COLO668 (cell line): ENCODE measurements at regions not wholly inside any gene's neighbourhood (a gene's known extent, or its start where the extent isn't known, plus 50 kb on each side); places are given as distances from the start of the nearest gene placed in this dataset.
"Not testable (repeated sequence)": the region's sequence is repeated elsewhere in the genome, so short reads cannot be mapped to it uniquely, and the experiment has no call there.

Experiments used
- DNase-seq: peaks from one replicate; lab custom pipeline; 2025; ENCODE audit not compliant: unreplicated experiment; lab: John Stamatoyannopoulos, UW

DNA sequence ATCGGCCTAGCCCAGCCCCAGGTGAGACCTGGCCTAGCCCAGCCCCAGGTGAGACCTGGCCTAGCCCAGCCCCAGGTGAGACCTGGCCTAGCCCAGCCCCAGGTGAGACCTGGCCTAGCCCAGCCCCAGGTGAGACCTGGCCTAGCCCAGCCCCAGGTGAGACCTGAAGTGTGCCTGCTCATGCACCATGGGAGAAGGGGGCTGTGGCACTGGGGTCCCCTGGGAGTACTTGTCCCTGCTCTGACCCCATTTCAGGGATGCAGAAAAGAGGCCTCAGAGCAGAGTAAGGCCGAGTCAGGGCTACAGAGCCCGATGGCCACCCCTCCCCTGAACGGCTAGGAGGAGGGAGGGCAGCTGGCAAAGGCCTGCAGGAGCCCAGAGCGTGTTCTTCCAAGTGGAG lies 129.6 kb downstream of the CRYBB2 start:
- DNase-seq, result not testable (repeated sequence)

DNA sequence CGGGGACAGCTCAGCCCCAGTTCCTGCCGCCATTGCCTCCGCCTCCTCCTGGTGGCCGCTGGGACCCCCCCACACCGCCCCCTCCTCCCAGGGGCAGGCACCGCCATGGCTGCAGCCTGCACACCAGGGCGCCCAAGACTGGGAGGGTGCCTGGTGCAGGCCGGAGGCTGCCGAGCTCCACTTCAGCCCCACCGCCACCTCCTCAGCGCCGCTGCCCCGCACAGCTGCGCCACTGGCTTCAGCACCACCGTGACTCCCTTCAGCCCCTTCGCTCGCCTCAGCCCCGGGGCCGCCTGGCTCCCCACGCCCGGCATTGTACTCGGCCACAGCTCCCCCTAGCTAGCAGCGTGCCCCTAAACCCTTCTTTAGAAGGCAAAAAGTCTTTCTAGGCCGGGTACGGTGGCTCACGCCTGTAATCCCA lies 131.1 kb downstream of the CRYBB2 start:
- no peak for DNase-seq

DNA sequence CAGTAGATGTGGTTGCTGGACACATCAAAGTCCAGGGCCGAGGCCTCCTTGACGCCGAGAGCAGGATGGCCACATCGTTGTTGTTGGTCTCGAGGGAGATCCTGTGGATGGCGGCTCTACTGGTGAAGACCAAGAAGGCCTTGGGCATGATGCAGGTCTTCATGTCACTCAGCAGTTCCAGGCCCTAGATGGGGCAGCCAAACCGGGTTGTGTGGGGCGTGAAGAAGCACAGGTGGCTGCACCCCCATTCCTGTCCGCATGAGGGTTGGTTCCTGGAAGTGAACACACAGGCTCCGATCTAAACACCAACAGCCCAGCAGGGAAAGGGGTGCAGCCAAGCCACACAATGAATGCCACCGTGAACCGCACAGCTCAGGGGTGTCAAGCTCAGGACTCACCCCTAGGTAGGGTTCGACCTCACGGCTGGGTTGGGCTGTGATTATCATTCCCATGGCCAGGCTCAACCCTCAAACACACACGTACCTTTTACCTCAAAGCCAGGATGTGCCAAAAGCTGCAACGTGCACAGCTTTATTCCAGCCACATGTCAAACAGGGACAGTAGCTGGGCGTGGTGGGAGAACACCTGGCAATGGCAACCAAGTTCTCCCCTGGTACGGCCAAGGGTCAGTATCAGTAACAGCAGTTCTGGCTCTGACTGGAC lies 132.3 kb downstream of the CRYBB2 start:
- DNase-seq, result no peak

DNA sequence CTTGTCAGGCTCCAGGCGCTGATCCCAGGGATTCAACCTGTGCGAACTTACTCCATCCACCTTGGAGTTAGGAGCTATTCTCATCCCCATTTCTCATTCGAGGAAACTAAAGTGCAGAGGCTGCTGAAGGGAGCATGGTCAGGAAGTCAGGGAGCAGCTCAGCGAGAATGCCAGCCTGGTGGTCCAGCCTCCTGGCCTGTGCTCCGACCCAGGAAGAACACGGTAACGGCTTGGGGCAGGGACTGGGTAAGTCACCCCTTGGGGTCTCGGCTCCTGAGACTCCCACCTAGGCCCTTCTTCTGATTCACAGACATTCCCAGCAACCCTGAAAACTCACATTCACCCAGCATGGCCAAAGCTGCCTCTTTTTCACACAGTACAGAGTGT lies 132.8 kb downstream of the CRYBB2 start:
- DNase-seq, result no peak

DNA sequence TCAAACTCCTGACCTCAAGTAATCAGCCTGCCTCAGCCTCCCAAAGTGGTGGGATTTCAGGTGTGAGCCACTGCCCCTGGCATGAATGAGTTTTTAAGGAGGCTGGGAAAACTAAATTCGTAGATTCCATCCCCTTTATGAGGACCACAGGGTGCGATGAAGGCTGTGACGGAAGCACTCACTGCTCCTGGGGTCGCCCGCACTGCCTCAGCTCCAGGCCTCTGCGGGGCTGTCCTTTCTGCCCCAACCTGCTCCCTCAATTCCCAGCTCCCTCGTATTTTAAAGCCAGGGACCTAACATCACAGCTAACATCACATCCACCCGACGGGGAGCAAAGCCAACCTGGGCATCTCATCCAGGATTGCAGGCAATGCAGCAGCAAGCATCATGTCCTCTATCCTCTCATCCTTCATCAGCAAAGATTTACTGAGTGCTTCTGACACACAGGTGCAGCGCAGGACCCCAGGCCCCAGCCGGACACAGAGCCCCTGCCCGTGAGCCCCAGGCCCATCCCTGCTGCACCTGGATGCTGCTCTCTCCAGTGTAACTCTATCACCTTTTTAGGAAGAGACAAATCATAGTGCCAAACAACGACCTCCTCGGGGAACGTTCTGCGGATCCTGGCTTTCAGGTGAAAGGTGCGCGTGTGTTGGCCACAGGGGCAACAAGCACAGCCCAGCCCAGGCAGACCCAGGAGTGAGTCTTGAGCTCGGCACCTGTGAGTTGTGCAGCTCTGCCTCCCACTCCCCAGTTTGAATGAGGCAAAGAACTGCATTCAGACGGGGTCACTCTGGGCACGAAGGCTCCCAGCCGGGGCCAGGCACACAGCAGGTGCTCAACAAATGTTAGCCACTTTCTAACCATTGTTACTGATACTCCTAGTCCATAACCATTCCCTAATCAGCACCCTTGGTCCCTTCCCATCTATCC lies 134.3 kb downstream of the CRYBB2 start:
- DNase-seq, result no peak

DNA sequence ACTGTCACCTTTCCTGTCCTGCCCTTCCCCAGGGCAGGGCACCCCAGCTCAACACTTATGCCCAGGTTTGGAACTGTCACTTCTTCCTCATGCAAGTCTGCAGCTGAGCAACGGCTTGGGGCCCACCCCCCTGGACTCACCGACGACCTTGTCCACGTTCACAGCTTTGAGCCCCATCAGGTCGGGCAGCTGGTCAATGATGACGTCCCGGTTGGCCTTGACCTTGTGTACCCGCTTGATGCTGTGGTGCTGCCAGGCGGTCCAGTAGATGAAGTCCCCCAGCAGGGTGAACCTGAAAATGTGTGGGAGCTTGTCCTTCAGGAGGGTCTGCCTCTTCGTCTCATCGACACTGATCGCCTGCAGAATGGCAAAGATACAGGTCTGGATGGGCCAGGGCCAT lies 135.0 kb downstream of the CRYBB2 start:
- DNase-seq, result no peak

DNA sequence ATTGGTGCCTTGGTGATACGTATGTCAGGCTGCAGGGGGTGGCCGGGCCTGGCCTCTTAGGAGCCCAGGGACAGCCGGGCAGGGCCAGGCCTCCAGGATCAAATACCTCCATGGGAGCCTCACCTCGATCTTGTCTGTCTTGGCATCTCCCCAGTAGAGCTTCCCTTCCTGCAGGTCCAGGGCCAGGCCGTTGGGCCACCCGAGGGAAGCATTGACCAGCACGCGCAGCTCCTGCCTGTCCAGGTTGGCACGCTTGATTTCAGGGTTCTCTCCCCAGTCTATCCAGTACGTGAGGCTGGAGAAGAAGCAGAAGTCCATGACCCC lies 137.7 kb downstream of the CRYBB2 start:
- no peak for DNase-seq

DNA sequence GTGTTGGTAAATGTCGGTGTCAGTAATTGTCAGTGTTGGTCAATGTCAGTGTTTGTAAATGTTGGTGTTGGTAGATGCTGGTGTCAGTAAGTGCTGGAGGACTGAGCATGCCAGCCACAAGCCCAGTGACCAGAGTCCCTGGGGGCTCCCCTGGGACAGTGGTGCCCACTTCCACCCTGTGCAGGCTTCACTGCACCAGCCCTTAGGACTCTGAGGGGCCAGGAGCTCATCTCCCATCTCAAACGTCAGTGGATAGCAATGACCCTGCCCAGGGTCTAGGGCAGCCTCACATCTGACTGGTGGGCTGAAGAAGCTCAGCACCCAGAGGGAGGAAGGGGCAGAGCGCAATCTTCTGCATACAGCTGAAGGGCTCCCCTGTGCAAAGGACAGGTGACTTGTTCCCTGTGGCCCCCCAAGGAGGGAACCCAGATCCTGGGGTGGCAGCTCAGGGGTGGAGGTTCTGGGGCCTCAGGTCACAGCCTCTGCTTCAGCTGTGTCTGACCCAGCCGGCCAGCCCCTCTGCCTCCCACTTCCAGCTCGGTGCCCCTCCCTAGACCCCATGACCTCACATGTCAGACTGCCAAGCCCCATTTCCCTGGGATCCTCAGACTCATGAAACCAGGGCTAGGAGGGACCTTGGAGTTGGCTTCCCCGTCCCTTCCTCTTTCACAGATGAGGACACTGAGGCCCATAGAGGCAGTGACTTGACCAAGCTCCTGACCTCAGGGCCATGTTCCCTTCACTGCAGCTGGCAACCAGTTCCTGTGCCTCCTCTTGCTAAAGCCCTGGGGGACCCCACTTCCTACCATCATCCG lies 138.4 kb downstream of the CRYBB2 start:
- no peak for DNase-seq

DNA sequence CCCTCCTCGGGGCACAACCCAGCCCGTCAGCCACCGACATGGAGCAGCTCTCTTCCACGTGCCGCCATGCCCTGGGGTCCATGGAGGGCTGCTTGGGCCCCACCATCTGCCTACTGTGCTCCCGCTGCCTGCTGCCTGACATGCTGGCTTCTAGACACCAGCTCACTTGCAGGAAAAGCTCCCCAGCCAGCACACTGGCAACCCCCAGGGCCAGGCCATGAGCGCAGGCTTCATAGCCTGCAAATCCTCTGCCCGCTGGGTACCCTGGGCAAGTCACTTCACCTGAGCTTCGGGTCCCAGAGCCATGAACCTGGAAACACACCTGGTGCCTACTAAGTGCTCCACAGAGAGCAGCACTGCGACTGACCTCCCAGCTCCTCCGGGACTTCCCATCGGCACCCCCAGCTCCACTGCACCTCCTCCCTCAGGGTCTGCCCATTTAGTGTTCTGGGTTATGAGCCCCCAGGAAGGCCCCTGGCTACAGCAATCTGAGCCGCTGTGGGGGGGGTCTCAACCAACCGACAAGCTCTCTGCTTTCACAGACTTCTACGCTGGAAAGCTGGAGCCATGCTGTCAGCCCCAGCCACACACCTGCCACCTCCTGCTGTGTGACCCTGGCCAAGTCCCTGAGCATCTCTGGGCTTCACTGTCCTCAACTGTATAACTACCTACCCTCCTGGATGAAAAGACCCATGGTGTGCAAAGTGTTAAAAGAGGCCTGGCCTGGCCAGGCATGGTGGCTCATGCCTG lies 139.2 kb downstream of the CRYBB2 start:
- no peak for DNase-seq

DNA sequence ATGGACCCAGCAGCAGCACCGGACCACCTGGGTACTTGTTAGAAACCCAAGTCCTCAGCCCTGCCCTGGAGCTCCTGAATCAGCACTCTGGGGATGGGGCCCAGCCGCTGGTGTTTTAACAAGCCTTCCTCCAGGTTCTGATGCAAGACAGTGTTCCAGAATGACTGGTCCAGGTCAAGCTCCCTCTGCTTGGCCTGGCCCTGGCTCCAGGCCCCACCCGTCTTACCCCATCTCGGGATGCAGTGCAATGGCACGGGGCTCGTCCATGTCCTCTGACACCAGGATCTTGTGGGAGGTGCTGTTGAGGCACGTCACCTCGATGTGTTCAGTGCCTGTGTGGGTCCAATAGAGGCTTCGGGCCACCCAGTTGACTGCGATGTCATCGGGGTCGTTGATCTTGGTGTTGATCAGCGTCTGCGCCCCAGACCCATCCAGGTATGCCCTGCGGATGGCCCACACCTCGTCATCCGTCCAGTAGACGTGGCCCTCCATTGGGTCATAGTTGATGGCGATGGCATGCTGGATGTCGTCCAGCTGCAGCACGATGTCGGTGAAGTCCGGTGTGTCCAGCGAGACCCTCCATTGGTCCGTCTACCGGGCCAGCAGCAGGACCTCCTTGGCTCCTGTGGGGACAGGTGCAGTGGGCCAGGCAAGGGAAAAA lies 140.3 kb downstream of the CRYBB2 start:
- no peak for DNase-seq

DNA sequence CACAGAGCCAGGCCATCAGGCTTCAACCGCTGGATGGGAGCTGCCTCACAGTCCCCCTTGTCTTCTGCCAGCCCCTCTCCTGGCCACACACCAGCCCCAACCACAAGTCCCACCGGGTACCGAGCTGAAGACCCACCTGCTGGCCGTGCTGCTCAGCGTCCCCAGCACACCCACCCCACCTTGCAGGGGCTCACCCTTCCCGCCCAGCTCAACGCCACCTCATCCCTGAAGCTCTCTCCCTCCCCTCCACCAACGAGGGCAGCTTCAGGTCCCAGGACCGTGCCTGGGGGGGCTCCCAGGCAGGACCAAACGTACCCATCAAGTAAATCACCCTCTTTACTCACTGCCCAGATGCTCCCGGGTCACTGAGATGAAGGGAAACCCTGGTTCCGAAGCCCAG lies 141.0 kb downstream of the CRYBB2 start:
- no peak for DNase-seq

DNA sequence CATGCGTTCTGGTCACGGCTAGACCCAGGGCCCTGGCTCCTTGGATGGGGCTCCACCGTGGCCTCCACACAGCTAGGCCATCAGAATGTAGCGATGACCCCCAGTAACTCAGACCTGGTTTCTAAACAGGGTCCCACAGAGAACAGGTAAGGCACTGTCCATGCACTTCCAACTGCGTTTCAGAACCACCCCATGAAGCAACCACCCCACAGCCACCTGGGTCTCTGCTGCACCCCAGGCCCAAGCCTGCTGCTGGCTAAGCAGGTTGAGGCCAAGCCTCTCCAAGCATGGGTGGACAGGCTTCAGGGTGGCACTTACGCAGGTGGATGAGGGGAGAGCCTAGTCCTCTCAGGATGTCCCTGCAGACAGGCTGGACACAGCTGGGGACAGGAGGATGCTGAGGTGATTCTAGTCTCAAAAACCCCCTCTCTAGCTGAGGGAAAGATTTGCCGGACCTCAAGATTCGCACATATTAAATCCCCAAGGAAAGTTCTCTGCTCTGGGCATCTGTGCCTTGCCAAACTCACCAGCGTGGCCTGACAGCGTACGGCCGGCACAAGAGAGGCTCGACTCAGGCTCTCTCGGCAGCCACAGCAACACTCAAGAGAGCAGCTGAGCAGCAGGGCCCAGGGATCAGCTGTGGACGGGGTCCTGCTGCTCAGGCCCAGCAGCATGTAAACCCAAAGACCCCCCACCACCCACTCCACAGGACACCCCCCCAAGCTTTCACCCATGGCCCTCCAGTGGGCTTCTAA lies 141.6 kb downstream of the CRYBB2 start:
- no peak for DNase-seq

DNA sequence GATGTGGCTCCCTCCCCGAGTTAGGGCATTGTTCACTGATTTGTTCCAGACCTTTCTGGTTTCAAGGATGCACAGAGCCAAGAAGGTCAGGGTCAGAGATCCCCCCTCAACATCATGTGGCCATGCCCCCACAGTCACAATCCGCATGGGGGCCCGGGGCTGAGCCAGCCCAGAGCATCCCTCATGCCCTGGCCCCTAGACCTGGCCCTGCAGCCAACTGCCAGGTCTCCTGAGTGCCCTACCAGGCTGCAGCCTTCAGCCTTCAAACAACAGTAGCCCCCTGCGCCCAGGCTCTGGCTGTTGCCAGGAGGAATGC lies 142.4 kb downstream of the CRYBB2 start:
- no peak for DNase-seq

DNA sequence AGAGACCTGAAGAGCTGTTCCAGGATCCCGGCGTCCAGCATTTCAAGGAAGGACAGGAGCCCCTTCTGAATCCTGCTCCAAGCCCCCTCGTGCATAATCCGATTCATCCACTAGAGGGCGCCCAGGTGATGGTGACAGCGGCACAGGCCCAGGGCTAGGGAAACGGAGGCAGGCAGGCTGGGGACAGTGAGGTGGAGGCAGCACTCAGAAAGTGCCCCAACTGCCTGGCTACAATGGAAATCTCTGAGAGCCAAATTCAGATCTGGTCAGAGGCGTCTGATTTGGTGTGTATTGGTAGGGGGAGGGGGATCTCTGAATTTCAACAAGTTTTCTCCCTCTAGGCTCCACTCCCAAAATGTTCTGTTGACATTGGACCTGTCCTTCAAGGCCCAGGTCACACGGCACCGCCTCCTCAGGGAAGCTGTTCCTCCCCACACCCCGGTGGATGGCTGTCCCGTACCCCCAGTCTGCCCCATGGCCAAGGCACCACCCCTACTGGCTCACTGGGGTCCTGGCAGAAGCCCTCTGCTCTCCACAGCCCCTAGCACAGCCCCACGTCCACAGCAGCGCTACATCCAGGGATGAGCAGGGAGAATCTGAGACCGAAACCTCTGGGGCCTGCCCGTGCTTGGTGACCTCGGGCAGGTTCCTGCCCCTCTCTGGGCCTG lies 142.9 kb downstream of the CRYBB2 start:
- peak; percentile 59 for DNase-seq

DNA sequence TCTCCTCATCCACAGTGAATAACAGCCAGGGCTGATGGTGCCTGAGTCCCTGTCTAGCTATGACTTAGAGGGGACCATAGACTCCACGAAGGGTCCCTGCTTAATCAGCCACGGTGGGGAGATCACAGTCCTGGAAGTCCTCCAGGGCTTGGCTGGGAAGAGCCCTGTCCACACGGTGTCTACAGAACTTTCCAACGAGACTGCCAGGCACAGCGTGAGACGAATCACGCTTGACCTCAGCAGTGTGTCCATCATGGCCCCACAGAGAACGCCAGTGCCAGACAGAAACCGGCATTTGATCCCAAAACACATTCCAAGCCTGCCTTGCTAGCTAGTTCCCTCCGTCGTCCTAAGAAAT lies 143.4 kb downstream of the CRYBB2 start:
- DNase-seq, result no peak

DNA sequence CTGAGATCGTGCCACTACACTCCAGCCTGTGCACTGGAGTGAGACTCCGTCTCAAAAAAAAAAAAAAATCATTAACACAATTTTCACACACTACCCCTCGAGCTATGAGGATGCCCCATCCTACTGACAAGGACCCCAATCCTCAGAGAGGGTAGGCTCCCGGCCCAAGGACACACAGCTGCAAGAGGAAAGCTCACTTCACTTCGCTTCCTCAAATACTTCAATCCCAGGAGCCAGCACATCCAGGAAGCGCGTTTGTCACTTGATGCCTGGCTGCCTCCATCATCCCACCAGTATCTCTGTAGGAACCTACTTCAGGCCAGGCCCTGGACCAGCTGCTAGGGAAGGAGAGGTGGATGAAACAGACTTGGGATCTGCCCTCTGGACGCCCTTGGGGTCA lies 144.0 kb downstream of the CRYBB2 start:
- no peak for DNase-seq

DNA sequence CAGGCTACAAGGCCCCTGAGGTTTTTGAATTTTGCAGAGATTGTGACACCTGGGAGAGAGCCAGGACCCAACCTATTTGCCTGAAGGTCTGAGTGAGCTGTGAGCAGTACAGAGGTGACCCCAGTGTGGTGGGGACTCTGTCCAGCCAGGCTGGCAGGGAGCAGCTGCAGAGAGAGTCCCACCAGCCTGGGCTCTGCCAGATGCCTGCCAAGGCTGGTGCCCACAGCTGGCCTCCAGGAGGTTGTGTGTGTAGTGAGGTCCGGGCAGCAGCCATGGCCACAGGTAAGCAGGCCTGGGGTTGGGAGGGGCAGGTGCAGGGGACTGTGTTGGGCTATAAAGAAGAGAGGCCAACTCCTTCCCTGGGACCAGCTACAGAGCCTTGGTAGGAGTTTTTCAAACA lies 144.8 kb downstream of the CRYBB2 start:
- DNase-seq, result no peak

DNA sequence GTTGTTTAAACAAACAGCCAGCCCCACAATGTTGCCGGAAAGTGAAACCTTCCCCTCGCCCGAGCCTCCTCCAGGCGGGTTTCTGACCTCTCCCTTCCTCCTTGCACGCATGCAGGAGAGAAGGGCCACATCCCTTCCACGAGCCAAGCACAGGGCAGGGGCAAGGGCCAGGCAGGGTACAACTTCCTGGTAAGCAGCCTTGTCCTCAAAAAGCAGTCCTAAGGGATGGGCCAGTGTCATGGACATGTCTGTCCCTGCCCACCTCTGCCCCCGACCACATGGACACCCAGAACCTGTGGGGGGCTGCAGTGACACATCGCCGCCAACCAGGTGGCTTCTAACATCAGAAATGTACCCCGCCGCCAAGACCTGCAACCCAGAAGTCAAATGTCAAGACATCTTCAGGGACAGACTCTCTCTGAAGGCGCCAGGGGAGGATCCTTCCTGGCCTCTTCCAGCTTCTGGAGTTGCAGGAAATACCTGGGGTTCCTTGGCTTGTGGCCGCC lies 145.3 kb downstream of the CRYBB2 start:
- no peak for DNase-seq

DNA sequence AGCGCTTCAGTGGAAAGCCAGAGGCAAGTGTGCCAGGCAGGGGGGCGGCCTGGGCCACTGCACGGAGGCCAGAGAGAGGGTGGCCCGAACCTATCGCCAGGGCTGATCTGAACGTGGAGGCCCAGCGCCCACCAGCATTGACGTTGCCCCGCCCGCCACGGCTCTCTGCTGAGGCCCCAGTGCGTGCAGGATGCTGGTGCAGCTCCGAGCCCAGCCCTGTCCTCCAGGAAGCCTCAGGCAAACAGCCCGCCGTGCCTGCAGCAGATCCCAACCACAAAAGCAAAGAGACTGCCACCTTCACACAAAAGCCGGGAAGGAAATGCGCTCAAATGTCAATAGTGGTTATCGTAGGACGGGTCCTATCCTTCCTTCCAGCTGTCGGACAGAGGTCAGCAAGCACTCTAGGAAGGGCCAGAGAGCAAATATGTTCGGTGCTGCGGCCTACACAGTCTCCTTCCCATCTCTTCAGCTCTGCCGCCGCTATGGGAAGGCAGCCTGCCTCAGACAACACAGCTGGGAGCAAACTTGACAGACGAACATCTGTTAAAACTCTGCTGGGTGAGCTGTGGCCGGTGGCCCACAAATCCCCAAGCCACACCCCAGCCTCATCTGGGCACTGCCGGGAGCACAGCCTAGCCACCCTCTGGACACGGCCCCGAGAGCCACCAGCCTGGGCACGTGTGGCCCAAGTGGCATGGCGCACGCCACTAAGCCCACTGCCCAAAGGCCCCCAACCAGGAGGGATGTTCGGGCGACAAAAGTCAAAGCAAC lies 146.2 kb downstream of the CRYBB2 start:
- DNase-seq, result peak; percentile 75
